Liver (tissue), 8 donors: ENCODE measurements at regions not wholly inside any gene's neighbourhood (a gene's known extent, or its start where the extent isn't known, plus 50 kb on each side); places are given as distances from the start of the nearest gene placed in this dataset.

Source experiments
- DNase-seq: peaks from one replicate; pipeline ENCODE4 v3.0.0-alpha.2; 2017; ENCODE audit warnings: low spot score
- H3K27ac ChIP-seq, 2 donors: one replicate each; pipeline ENCODE4 v1.7.0; 2013; ENCODE audit warnings: inconsistent platforms in 2 of 2, low read length in 2 of 2, control low read depth in 1 of 2, low read depth in 1 of 2, mild to moderate bottlenecking in 1 of 2
- H3K27me3 ChIP-seq, 4 donors: one replicate each; pipeline versions ENCODE4 v1.6.1 to v1.7.0; 2013; ENCODE audit warnings: low read length in 3 of 4, inconsistent platforms in 1 of 4, mild to moderate bottlenecking in 1 of 4, moderate library complexity in 1 of 4; ENCODE audit not compliant: control insufficient read depth in 4 of 4, insufficient read depth in 4 of 4
- H3K36me3 ChIP-seq, 4 donors: one replicate each; pipeline versions ENCODE4 v1.6.1 to v1.7.0; 2013; ENCODE audit warnings: low read length in 3 of 4, mild to moderate bottlenecking in 3 of 4, low read depth in 1 of 4, moderate library complexity in 1 of 4; ENCODE audit not compliant: control insufficient read depth in 4 of 4, insufficient read depth in 3 of 4
- H3K4me1 ChIP-seq, 4 donors: one replicate each; pipeline versions ENCODE4 v1.6.1 to v1.7.0; 2013; ENCODE audit warnings: low read length in 3 of 4, mild to moderate bottlenecking in 3 of 4, moderate library complexity in 1 of 4; ENCODE audit not compliant: control insufficient read depth in 4 of 4, insufficient read depth in 4 of 4
- H3K4me3 ChIP-seq, 3 donors: one replicate each; pipeline versions ENCODE4 v1.6.1 to v1.7.0; 2013; ENCODE audit warnings: low read length in 3 of 3, control low read depth in 1 of 3, low read depth in 1 of 3, mild to moderate bottlenecking in 1 of 3
- H3K9ac ChIP-seq, 2 donors: one replicate each; pipeline ENCODE4 v1.7.0; 2013; ENCODE audit warnings: low read length in 2 of 2, mild to moderate bottlenecking in 2 of 2, moderate library complexity in 2 of 2, control low read depth in 1 of 2, low read depth in 1 of 2
- H3K9me3 ChIP-seq, 4 donors: one replicate each; pipeline versions ENCODE4 v1.6.1 to v1.7.0; 2013; ENCODE audit warnings: low read length in 3 of 4; ENCODE audit not compliant: control insufficient read depth in 4 of 4
- ATF3 ChIP-seq: IDR thresholded peaks from 2 replicates; pipeline ENCODE4 v1.6.1; 2016; ENCODE audit warnings: antibody characterized with exemption
- EGR1 ChIP-seq, 2 donors: IDR thresholded peaks; 2 replicates each; pipeline ENCODE4 v1.6.1; 2016 to 2018; ENCODE audit warnings: antibody characterized with exemption in 2 of 2, low read depth in 2 of 2
- FOXA1 ChIP-seq: IDR thresholded peaks from 2 replicates; pipeline ENCODE4 v1.6.1; 2016; ENCODE audit warnings: antibody characterized with exemption
- FOXA2 ChIP-seq: IDR thresholded peaks from 2 replicates; pipeline ENCODE4 v1.6.1; 2016; ENCODE audit warnings: antibody characterized with exemption
- GABPA ChIP-seq, 2 donors: IDR thresholded peaks in 1 of 2; conservative IDR thresholded peaks in 1 of 2; 2 replicates each; pipeline ENCODE4 v1.6.1; 2016; ENCODE audit warnings: antibody characterized with exemption in 2 of 2, mild to moderate bottlenecking in 1 of 2, moderate library complexity in 1 of 2
- HNF4A ChIP-seq, 2 donors: conservative IDR thresholded peaks; 2 replicates each; pipeline ENCODE4 v1.6.1; 2016; ENCODE audit warnings: antibody characterized with exemption in 2 of 2, mild to moderate bottlenecking in 2 of 2
- HNF4G ChIP-seq: IDR thresholded peaks from 2 replicates; pipeline ENCODE4 v1.6.1; 2016; ENCODE audit warnings: antibody characterized with exemption
- JUND ChIP-seq, 2 donors: IDR thresholded peaks; 2 replicates each; pipeline ENCODE4 v1.6.1; 2016; ENCODE audit warnings: antibody characterized with exemption in 2 of 2
- MAX ChIP-seq: IDR thresholded peaks from 2 replicates; pipeline ENCODE4 v1.6.1; 2016; ENCODE audit warnings: antibody characterized with exemption
- NR2F2 ChIP-seq: IDR thresholded peaks from 2 replicates; pipeline ENCODE4 v1.6.1; 2016; ENCODE audit warnings: antibody characterized with exemption
- RAD21 ChIP-seq, 2 donors: IDR thresholded peaks; 2 replicates each; pipeline ENCODE4 v1.6.1; 2016; ENCODE audit warnings: antibody characterized with exemption in 2 of 2, mild to moderate bottlenecking in 2 of 2
- RXRA ChIP-seq, 2 donors: IDR thresholded peaks; 2 replicates each; pipeline ENCODE4 v1.6.1; 2017 to 2018; ENCODE audit warnings: antibody characterized with exemption in 2 of 2, mild to moderate bottlenecking in 1 of 2
- SP1 ChIP-seq: IDR thresholded peaks from 2 replicates; pipeline ENCODE4 v1.6.1; 2018; ENCODE audit warnings: antibody characterized with exemption, mild to moderate bottlenecking
- TAF1 ChIP-seq: conservative IDR thresholded peaks from 2 replicates; pipeline ENCODE4 v1.6.1; 2016; ENCODE audit warnings: antibody characterized with exemption, mild to moderate bottlenecking
- YY1 ChIP-seq: IDR thresholded peaks from 2 replicates; pipeline ENCODE4 v1.6.1; 2016; ENCODE audit warnings: antibody characterized with exemption, mild to moderate bottlenecking
- WGBS: extraction: QIAGEN DNeasy Blood & Tissue Kit; methylation state at CpG from one replicate; pipeline ENCODE4 v1.1.7; 2013; 5-methylcytosine and 5-hydroxymethylcytosine counted together
- TF ChIP-seq, protein P1 (sequence below): fragments of 150-350 bp; IDR thresholded peaks from 2 replicates; pipeline ENCODE4 v1.5.1; 2017; ENCODE audit warnings: improper control_type of control experiment, low read depth, low read length; ENCODE audit not compliant: missing input control
- TF ChIP-seq, protein P2 (sequence below): IDR thresholded peaks from 2 replicates; pipeline ENCODE4 v1.6.1; 2016; ENCODE audit warnings: antibody characterized with exemption
- TF ChIP-seq, protein P3 (sequence below): IDR thresholded peaks from 2 replicates; pipeline ENCODE4 v1.6.1; 2016; ENCODE audit warnings: antibody characterized with exemption, mild to moderate bottlenecking
- donor health status: healthy.
- donor health status: healthy.
- donor health status: healthy.
- donor health status: healthy.
- donor health status: healthy.

- Histone ChIP-seq H3K9ac (no peak overlapping the region), H3K27ac (no peak overlapping the region), H3K4me3 (no peak overlapping the region), H3K36me3 (no peaks in the 10 kb centered on the region), H3K9me3 (no peaks in the 10 kb centered on the region), H3K4me1 (no peaks in the 10 kb centered on the region), H3K27me3 (no peaks in the 10 kb centered on the region)
- DNase-seq: no peak
- 95% methylated on average over 4 of the region's 4 CpGs for WGBS
- TF ChIP-seq HNF4A (conservative IDR thresholded peaks at IDR 0.05) (no peak), ATF3 (no peak), EGR1 (IDR thresholded peaks at IDR 0.05; ENCODE audit: low read depth in 2 of 2) (no peak), SP1 (no peak), MAX (no peak), TAF1 (no peak), JUND (IDR thresholded peaks at IDR 0.05) (no peak), YY1 (no peak)
- TF ChIP-seq, protein P1, sequence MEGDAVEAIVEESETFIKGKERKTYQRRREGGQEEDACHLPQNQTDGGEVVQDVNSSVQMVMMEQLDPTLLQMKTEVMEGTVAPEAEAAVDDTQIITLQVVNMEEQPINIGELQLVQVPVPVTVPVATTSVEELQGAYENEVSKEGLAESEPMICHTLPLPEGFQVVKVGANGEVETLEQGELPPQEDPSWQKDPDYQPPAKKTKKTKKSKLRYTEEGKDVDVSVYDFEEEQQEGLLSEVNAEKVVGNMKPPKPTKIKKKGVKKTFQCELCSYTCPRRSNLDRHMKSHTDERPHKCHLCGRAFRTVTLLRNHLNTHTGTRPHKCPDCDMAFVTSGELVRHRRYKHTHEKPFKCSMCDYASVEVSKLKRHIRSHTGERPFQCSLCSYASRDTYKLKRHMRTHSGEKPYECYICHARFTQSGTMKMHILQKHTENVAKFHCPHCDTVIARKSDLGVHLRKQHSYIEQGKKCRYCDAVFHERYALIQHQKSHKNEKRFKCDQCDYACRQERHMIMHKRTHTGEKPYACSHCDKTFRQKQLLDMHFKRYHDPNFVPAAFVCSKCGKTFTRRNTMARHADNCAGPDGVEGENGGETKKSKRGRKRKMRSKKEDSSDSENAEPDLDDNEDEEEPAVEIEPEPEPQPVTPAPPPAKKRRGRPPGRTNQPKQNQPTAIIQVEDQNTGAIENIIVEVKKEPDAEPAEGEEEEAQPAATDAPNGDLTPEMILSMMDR: no peak
Observed at GRCh38 chr10:5297996-5298395, 66.8 kb upstream of the UCN3 start.

GRCh38 chr10:5299950-5300349 lies 64.8 kb upstream of the UCN3 start:
- Histone ChIP-seq H3K9me3 (peaks cover 0 to 4% (median under 1%) of the 10 kb centered on the region in 4 donors), H3K27ac (no peak overlapping the region), H3K36me3 (no peaks in the 10 kb centered on the region), H3K27me3 (no peaks in the 10 kb centered on the region), H3K4me3 (no peak overlapping the region), H3K4me1 (no peaks in the 10 kb centered on the region), H3K9ac (no peak overlapping the region)
- no peak for TF ChIP-seq HNF4A (conservative IDR thresholded peaks at IDR 0.05)
- TF ChIP-seq SP1: no peak
- TF ChIP-seq FOXA2: no peak
- TF ChIP-seq, protein P1: no peak
- no peak for TF ChIP-seq RXRA (IDR thresholded peaks at IDR 0.05)
- TF ChIP-seq ATF3: no peak
- TF ChIP-seq YY1: no peak
- TF ChIP-seq, protein P2, sequence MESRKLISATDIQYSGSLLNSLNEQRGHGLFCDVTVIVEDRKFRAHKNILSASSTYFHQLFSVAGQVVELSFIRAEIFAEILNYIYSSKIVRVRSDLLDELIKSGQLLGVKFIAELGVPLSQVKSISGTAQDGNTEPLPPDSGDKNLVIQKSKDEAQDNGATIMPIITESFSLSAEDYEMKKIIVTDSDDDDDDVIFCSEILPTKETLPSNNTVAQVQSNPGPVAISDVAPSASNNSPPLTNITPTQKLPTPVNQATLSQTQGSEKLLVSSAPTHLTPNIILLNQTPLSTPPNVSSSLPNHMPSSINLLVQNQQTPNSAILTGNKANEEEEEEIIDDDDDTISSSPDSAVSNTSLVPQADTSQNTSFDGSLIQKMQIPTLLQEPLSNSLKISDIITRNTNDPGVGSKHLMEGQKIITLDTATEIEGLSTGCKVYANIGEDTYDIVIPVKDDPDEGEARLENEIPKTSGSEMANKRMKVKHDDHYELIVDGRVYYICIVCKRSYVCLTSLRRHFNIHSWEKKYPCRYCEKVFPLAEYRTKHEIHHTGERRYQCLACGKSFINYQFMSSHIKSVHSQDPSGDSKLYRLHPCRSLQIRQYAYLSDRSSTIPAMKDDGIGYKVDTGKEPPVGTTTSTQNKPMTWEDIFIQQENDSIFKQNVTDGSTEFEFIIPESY: no peak
- TF ChIP-seq NR2F2: no peak
- no peak for TF ChIP-seq TAF1
- no peak for TF ChIP-seq GABPA (IDR thresholded peaks at IDR 0.05 in 1 of 2, conservative IDR thresholded peaks at IDR 0.05 in 1 of 2)
- TF ChIP-seq RAD21 (IDR thresholded peaks at IDR 0.05): no peak
- no peak for TF ChIP-seq JUND (IDR thresholded peaks at IDR 0.05)
- TF ChIP-seq HNF4G: no peak
- no peak for TF ChIP-seq FOXA1
- TF ChIP-seq EGR1 (IDR thresholded peaks at IDR 0.05; ENCODE audit: low read depth in 2 of 2): no peak
- TF ChIP-seq MAX: no peak
- TF ChIP-seq, protein P3, sequence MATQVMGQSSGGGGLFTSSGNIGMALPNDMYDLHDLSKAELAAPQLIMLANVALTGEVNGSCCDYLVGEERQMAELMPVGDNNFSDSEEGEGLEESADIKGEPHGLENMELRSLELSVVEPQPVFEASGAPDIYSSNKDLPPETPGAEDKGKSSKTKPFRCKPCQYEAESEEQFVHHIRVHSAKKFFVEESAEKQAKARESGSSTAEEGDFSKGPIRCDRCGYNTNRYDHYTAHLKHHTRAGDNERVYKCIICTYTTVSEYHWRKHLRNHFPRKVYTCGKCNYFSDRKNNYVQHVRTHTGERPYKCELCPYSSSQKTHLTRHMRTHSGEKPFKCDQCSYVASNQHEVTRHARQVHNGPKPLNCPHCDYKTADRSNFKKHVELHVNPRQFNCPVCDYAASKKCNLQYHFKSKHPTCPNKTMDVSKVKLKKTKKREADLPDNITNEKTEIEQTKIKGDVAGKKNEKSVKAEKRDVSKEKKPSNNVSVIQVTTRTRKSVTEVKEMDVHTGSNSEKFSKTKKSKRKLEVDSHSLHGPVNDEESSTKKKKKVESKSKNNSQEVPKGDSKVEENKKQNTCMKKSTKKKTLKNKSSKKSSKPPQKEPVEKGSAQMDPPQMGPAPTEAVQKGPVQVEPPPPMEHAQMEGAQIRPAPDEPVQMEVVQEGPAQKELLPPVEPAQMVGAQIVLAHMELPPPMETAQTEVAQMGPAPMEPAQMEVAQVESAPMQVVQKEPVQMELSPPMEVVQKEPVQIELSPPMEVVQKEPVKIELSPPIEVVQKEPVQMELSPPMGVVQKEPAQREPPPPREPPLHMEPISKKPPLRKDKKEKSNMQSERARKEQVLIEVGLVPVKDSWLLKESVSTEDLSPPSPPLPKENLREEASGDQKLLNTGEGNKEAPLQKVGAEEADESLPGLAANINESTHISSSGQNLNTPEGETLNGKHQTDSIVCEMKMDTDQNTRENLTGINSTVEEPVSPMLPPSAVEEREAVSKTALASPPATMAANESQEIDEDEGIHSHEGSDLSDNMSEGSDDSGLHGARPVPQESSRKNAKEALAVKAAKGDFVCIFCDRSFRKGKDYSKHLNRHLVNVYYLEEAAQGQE: no peak
- DNase-seq: no peak
- WGBS: 90% methylated on average over 3 of the region's 3 CpGs
